ENCODE measurements at regions not wholly inside any gene's neighbourhood (a gene's known extent, or its start where the extent isn't known, plus 50 kb on each side); places are given as distances from the start of the nearest gene placed in this dataset.
"Not testable (repeated sequence)": the region's sequence is repeated elsewhere in the genome, so short reads cannot be mapped to it uniquely, and the experiment has no call there.

- H3K27ac ChIP-seq, result no peak overlapping the region
- no peaks in the 10 kb centered on the region for H3K36me3 ChIP-seq
- intact Hi-C loops (cut with DNase I), result no loop called here
- ATAC-seq (no peak), DNase-seq (no peak)
- H3K27me3 ChIP-seq (ENCODE audit: low read depth), result no peaks in the 10 kb centered on the region
- TF ChIP-seq CTCF (IDR thresholded peaks at IDR 0.05), result no peak
- H3K4me3 ChIP-seq, result no peak overlapping the region
- H3K9me3 ChIP-seq, result no peaks in the 10 kb centered on the region
- no peaks in the 10 kb centered on the region for H3K4me1 ChIP-seq
Observed at GRCh38 chr7:80026766-80027165, 107.9 kb upstream of the GNAI1 start.

GRCh38 chr7:80020277-80020676, 114.4 kb upstream of the GNAI1 start:
- H3K4me1 ChIP-seq; DNase-seq; H3K27me3 ChIP-seq (ENCODE audit: low read depth); intact Hi-C loops (cut with DNase I); H3K27ac ChIP-seq; H3K36me3 ChIP-seq; H3K9me3 ChIP-seq; H3K4me3 ChIP-seq: not testable (repeated sequence)
- ATAC-seq, result peak in 1 of 2 donors; percentile 40

- DNase-seq; H3K27me3 ChIP-seq (ENCODE audit: low read depth); intact Hi-C loops (cut with DNase I); H3K4me3 ChIP-seq; ATAC-seq; H3K27ac ChIP-seq; H3K4me1 ChIP-seq; H3K36me3 ChIP-seq; H3K9me3 ChIP-seq: not testable (repeated sequence)
Observed at GRCh38 chr7:80019809-80020207, 114.8 kb upstream of the GNAI1 start.

GRCh38 chr7:80018941-80019808, 115.5 kb upstream of the GNAI1 start:
- peak; percentile 81 to 91 for ATAC-seq
- H3K4me3 ChIP-seq, result no peak overlapping the region
- no peaks in the 10 kb centered on the region for H3K36me3 ChIP-seq
- no peaks in the 10 kb centered on the region for H3K4me1 ChIP-seq
- no peak overlapping the region for H3K27ac ChIP-seq
- TF ChIP-seq CTCF (IDR thresholded peaks at IDR 0.05), result peak; percentile 83
- intact Hi-C loops (cut with DNase I), result no loop called here
- no peaks in the 10 kb centered on the region for H3K27me3 ChIP-seq (ENCODE audit: low read depth)
- no peaks in the 10 kb centered on the region for H3K9me3 ChIP-seq
- DNase-seq, result peak; percentile 26

- no peaks in the 10 kb centered on the region for H3K27me3 ChIP-seq (ENCODE audit: low read depth)
- H3K4me3 ChIP-seq, result no peak overlapping the region
- no peak overlapping the region for H3K27ac ChIP-seq
Observed at GRCh38 chr7:80017101-80017698, 117.4 kb upstream of the GNAI1 start.

GRCh38 chr7:80014511-80014910, 120.1 kb upstream of the GNAI1 start:
- intact Hi-C loops (cut with DNase I), result no loop called here
- H3K9me3 ChIP-seq, result no peaks in the 10 kb centered on the region
- DNase-seq, result no peak
- no peaks in the 10 kb centered on the region for H3K36me3 ChIP-seq
- ATAC-seq, result no peak
- TF ChIP-seq CTCF (IDR thresholded peaks at IDR 0.05), result no peak
- H3K27me3 ChIP-seq (ENCODE audit: low read depth), result no peaks in the 10 kb centered on the region
- no peak overlapping the region for H3K4me3 ChIP-seq
- H3K27ac ChIP-seq, result no peak overlapping the region
- H3K4me1 ChIP-seq, result no peaks in the 10 kb centered on the region

More at GRCh38 chr7:80017101-80017698, 117.4 kb upstream of the GNAI1 start:
- intact Hi-C loops (cut with DNase I), result no loop called here
- Histone ChIP-seq H3K9me3 (no peaks in the 10 kb centered on the region), H3K36me3 (no peaks in the 10 kb centered on the region), H3K4me1 (no peaks in the 10 kb centered on the region)
- ATAC-seq, result no peak
- no peak for DNase-seq
- no peak for TF ChIP-seq CTCF (IDR thresholded peaks at IDR 0.05)

All from lower lobe of right lung (tissue), 2 donors.